CD4-positive, alpha-beta T cell (primary cell): ENCODE measurements at regions not wholly inside any gene's neighbourhood (a gene's known extent, or its start where the extent isn't known, plus 50 kb on each side); places are given as distances from the start of the nearest gene placed in this dataset.

Source experiments
- ATAC-seq: fragments of 200-7000 bp; cut with Tn5 transposase; one replicate; pipeline ENCODE4 v1.10.0; 2022; ENCODE audit warnings: mild to moderate bottlenecking; ENCODE audit not compliant: poor library complexity
- CTCF ChIA-PET: fragments of 350-600 bp; sonication (Branson Sonifier 250); formaldehyde crosslinking; loops from one replicate; lab custom pipeline; 2021; ENCODE audit warnings: antibody characterized with exemption, inconsistent platforms; lab: Charles Lee
- POLR2A ChIA-PET: fragments of 350-600 bp; sonication (Branson Sonifier 250); formaldehyde crosslinking; loops from one replicate; lab custom pipeline; 2021; ENCODE audit warnings: antibody characterized with exemption, inconsistent platforms; lab: Charles Lee
- DNase-seq, 14 experiments: peaks; one replicate each; pipeline ENCODE4 v3.0.0-alpha.2; 2013 to 2020; ENCODE audit warnings: mixed read lengths in 2 of 14
- H3K27ac ChIP-seq, 2 donors: one replicate each; pipeline versions ENCODE4 v1.5.1 to v1.7.0; 2013; ENCODE audit warnings: low read length in 2 of 2, low read depth in 1 of 2, mild to moderate bottlenecking in 1 of 2
- H3K27me3 ChIP-seq, 2 experiments: 1 replicate in 1 of 2; 2 replicates in 1 of 2; pipeline versions ENCODE4 v1.6.1 to v1.7.0; 2013; ENCODE audit warnings: low read length in 2 of 2, control low read depth in 1 of 2, mild to moderate bottlenecking in 1 of 2, moderate library complexity in 1 of 2; ENCODE audit not compliant: insufficient read depth in 2 of 2, control insufficient read depth in 1 of 2
- H3K36me3 ChIP-seq: one replicate; pipeline ENCODE4 v1.6.1; 2013; ENCODE audit warnings: low read length, control low read depth; ENCODE audit not compliant: insufficient read depth
- H3K4me1 ChIP-seq: one replicate; pipeline ENCODE4 v1.6.1; 2013; ENCODE audit warnings: low read length, control low read depth; ENCODE audit not compliant: insufficient read depth
- H3K4me3 ChIP-seq: one replicate; pipeline ENCODE4 v1.5.1; 2013; ENCODE audit warnings: mild to moderate bottlenecking, low read length, moderate library complexity
- H3K9me3 ChIP-seq, 2 experiments: 1 replicate in 1 of 2; 2 replicates in 1 of 2; pipeline versions ENCODE4 v1.6.1 to v1.7.0; 2013; ENCODE audit warnings: low read length in 2 of 2, mild to moderate bottlenecking in 2 of 2, control low read depth in 1 of 2, moderate library complexity in 1 of 2; ENCODE audit not compliant: control insufficient read depth in 1 of 2, insufficient read depth in 1 of 2
- H3K27ac Mint-ChIP-seq: one replicate; pipeline ENCODE4 v1.8.0; 2020; ENCODE audit warnings: mixed read lengths
- H3K27me3 Mint-ChIP-seq: one replicate; pipeline ENCODE4 v1.8.0; 2021; ENCODE audit warnings: mixed read lengths
- H3K36me3 Mint-ChIP-seq: one replicate; pipeline ENCODE4 v1.8.0; 2021; ENCODE audit warnings: low read depth, mixed read lengths
- H3K4me1 Mint-ChIP-seq: one replicate; pipeline ENCODE4 v1.8.0; 2021; ENCODE audit warnings: low read depth, mixed read lengths
- H3K4me3 Mint-ChIP-seq: one replicate; pipeline ENCODE4 v1.8.0; 2020; ENCODE audit warnings: mild to moderate bottlenecking, mixed read lengths
- H3K9me3 Mint-ChIP-seq: one replicate; pipeline ENCODE4 v1.8.0; 2020; ENCODE audit warnings: mixed read lengths
- CTCF ChIP-seq: fragments of 200-600 bp; IDR thresholded peaks from one replicate; pipeline ENCODE4 v1.8.0; 2022; ENCODE audit warnings: antibody characterized with exemption, mild to moderate bottlenecking
- intact Hi-C, 2 experiments: fragments of 100-400 bp; cut with DNase I in 1 of 2; cut with micrococcal nuclease in 1 of 2; formaldehyde crosslinking; loops; one replicate each; pipeline versions ENCODE4 v1.15.1 to v1.9.0; 2023 to 2025; cut with DNase I, micrococcal nuclease

GRCh38 chr3:159513444-159513843, 475.2 kb upstream of the IL12A start:
- no peaks in the 10 kb centered on the region for H3K36me3 Mint-ChIP-seq
- H3K36me3 ChIP-seq: no peaks in the 10 kb centered on the region
- intact Hi-C loops: no loop called here
- POLR2A ChIA-PET: no interaction called here
- no peak overlapping the region for H3K4me3 ChIP-seq
- H3K27ac ChIP-seq: no peak overlapping the region
- H3K4me3 Mint-ChIP-seq: no peak overlapping the region
- CTCF ChIA-PET: no interaction called here
- H3K4me1 ChIP-seq: no peaks in the 10 kb centered on the region
- ATAC-seq (no peak), DNase-seq (no peak)
- TF ChIP-seq CTCF: no peak
- no peak overlapping the region for H3K27ac Mint-ChIP-seq
- no peaks in the 10 kb centered on the region for H3K4me1 Mint-ChIP-seq
- H3K9me3 ChIP-seq: peaks cover 0 to 7% of the 10 kb centered on the region in 2 experiments
- H3K27me3 Mint-ChIP-seq: no peaks in the 10 kb centered on the region
- no peaks in the 10 kb centered on the region for H3K9me3 Mint-ChIP-seq
- no peaks in the 10 kb centered on the region for H3K27me3 ChIP-seq

- TF ChIP-seq CTCF: no peak
- H3K9me3 Mint-ChIP-seq: no peaks in the 10 kb centered on the region
- no peaks in the 10 kb centered on the region for H3K27me3 Mint-ChIP-seq
- no peak for DNase-seq
- H3K4me3 Mint-ChIP-seq: no peak overlapping the region
- Histone ChIP-seq H3K27me3 (no peaks in the 10 kb centered on the region), H3K4me1 (no peaks in the 10 kb centered on the region), H3K9me3 (peaks cover 0 to 7% of the 10 kb centered on the region in 2 experiments), H3K36me3 (no peaks in the 10 kb centered on the region), H3K4me3 (no peak overlapping the region), H3K27ac (no peak overlapping the region)
- intact Hi-C loops: no loop called here
- H3K27ac Mint-ChIP-seq: no peak overlapping the region
- H3K4me1 Mint-ChIP-seq: no peaks in the 10 kb centered on the region
- ChIA-PET POLR2A (no interaction called here), CTCF (no interaction called here)
- no peak for ATAC-seq
- H3K36me3 Mint-ChIP-seq: no peaks in the 10 kb centered on the region
These were observed 474.7 kb upstream of the IL12A start for GRCh38 chr3:159513867-159514380.

GRCh38 chr3:159517105-159517504, 471.5 kb upstream of the IL12A start:
- H3K36me3 Mint-ChIP-seq: no peaks in the 10 kb centered on the region
- no peak overlapping the region for H3K4me3 Mint-ChIP-seq
- ATAC-seq (no peak), DNase-seq (no peak)
- H3K9me3 Mint-ChIP-seq: no peaks in the 10 kb centered on the region
- Histone ChIP-seq H3K36me3 (no peaks in the 10 kb centered on the region), H3K27me3 (no peaks in the 10 kb centered on the region), H3K4me3 (no peak overlapping the region), H3K9me3 (no peaks in the 10 kb centered on the region), H3K27ac (no peak overlapping the region), H3K4me1 (no peaks in the 10 kb centered on the region)
- intact Hi-C loops: no loop called here
- H3K27ac Mint-ChIP-seq: no peak overlapping the region
- CTCF ChIA-PET: no interaction called here
- no peak for TF ChIP-seq CTCF
- POLR2A ChIA-PET: no interaction called here
- H3K27me3 Mint-ChIP-seq: no peaks in the 10 kb centered on the region
- no peaks in the 10 kb centered on the region for H3K4me1 Mint-ChIP-seq
